ENCODE measurements at regions not wholly inside any gene's neighbourhood (a gene's known extent, or its start where the extent isn't known, plus 50 kb on each side); places are given as distances from the start of the nearest gene placed in this dataset.

GRCh38 chr22:48182031-48182430 lies 1419.6 kb downstream of the TBC1D22A start:
- no peaks in the 10 kb centered on the region for H3K4me1 ChIP-seq (ENCODE audit: insufficient read depth, low read length, poor library complexity, severe bottlenecking)
- H3K9ac ChIP-seq (ENCODE audit: low read depth, low read length, poor library complexity, severe bottlenecking): no peak overlapping the region
- no peak overlapping the region for H3K4me3 ChIP-seq (ENCODE audit: low read length, poor library complexity, severe bottlenecking)
- no peak overlapping the region for H3K4me2 ChIP-seq (ENCODE audit: low read depth, low read length, poor library complexity, severe bottlenecking)
- no peaks in the 10 kb centered on the region for H3K36me3 ChIP-seq (ENCODE audit: insufficient read depth, low read length)
- TF ChIP-seq, protein P1, sequence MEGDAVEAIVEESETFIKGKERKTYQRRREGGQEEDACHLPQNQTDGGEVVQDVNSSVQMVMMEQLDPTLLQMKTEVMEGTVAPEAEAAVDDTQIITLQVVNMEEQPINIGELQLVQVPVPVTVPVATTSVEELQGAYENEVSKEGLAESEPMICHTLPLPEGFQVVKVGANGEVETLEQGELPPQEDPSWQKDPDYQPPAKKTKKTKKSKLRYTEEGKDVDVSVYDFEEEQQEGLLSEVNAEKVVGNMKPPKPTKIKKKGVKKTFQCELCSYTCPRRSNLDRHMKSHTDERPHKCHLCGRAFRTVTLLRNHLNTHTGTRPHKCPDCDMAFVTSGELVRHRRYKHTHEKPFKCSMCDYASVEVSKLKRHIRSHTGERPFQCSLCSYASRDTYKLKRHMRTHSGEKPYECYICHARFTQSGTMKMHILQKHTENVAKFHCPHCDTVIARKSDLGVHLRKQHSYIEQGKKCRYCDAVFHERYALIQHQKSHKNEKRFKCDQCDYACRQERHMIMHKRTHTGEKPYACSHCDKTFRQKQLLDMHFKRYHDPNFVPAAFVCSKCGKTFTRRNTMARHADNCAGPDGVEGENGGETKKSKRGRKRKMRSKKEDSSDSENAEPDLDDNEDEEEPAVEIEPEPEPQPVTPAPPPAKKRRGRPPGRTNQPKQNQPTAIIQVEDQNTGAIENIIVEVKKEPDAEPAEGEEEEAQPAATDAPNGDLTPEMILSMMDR (conservative IDR thresholded peaks at IDR 0.05; ENCODE audit: low read length): no peak
- no peak for TF ChIP-seq EZH2phosphoT487 (IDR thresholded peaks at IDR 0.05; ENCODE audit: borderline replicate concordance)
- no peaks in the 10 kb centered on the region for H3K27me3 ChIP-seq (ENCODE audit: insufficient read depth, low read length, poor library complexity, severe bottlenecking)
- no peaks in the 10 kb centered on the region for H3K9me2 ChIP-seq (replicated peaks; ENCODE audit: low read depth, low read length)
- no peaks in the 10 kb centered on the region for H3F3A ChIP-seq (ENCODE audit: low read depth)
- H2AFZ ChIP-seq (ENCODE audit: low read length): no peak overlapping the region
- no peaks in the 10 kb centered on the region for H3K79me2 ChIP-seq (ENCODE audit: insufficient read depth, low read length)
- H3K9me3 ChIP-seq (ENCODE audit: insufficient read depth, low read depth, low read length): peaks cover 5% of the 10 kb centered on the region; the same call in 1 of the 2 replicates
- H4K20me1 ChIP-seq (ENCODE audit: insufficient read depth, low read length, poor library complexity, severe bottlenecking): no peaks in the 10 kb centered on the region

DNA sequence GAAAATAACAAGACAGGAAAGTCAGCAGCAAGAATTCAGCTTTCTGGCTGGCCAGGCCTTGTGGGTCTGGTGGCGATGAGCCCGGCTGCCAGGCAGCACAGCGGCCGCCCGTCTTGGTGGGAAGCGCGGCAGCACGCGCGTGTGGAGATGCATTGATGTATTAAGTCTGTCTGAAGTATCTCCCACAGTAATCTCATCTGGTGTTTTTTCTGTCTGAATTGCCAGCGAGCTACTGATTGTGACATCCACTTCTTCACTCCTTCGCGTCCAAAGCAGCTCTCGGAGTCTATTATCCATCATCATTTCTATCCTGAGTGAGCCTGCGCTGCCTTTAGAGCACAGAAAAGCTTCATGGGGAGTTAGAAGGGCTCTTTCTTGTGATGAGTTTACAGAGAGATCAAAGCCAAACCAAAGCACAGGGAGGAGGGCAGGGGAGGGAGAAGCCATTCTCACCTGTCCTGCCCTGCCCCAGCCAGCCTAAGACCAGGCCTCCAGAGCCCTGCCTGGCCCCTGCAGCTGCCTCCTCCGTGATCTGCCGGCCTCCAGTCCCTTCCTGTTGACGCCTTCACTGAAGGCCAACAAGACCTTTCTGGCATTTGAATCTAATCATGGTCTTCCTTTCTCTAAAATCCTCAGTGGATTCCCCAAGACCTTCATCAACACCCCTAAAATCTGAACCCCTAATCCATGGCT lies 1419.0 kb downstream of the TBC1D22A start:
- no peak overlapping the region for H3K4me2 ChIP-seq (ENCODE audit: low read depth, low read length, poor library complexity, severe bottlenecking)
- no peaks in the 10 kb centered on the region for H3K79me2 ChIP-seq (ENCODE audit: insufficient read depth, low read length)
- no peak overlapping the region for H3K4me3 ChIP-seq (ENCODE audit: low read length, poor library complexity, severe bottlenecking)
- no peaks in the 10 kb centered on the region for H3K9me2 ChIP-seq (replicated peaks; ENCODE audit: low read depth, low read length)
- no peaks in the 10 kb centered on the region for H4K20me1 ChIP-seq (ENCODE audit: insufficient read depth, low read length, poor library complexity, severe bottlenecking)
- TF ChIP-seq EZH2phosphoT487 (IDR thresholded peaks at IDR 0.05; ENCODE audit: borderline replicate concordance): no peak
- TF ChIP-seq, protein P1 (conservative IDR thresholded peaks at IDR 0.05; ENCODE audit: low read length): no peak
- no peaks in the 10 kb centered on the region for H3F3A ChIP-seq (ENCODE audit: low read depth)
- H3K9me3 ChIP-seq (ENCODE audit: insufficient read depth, low read depth, low read length): peaks cover 5% of the 10 kb centered on the region; the same call in 1 of the 2 replicates
- H3K27me3 ChIP-seq (ENCODE audit: insufficient read depth, low read length, poor library complexity, severe bottlenecking): no peaks in the 10 kb centered on the region
- H3K9ac ChIP-seq (ENCODE audit: low read depth, low read length, poor library complexity, severe bottlenecking): no peak overlapping the region
- no peak overlapping the region for H2AFZ ChIP-seq (ENCODE audit: low read length)
- H3K36me3 ChIP-seq (ENCODE audit: insufficient read depth, low read length): no peaks in the 10 kb centered on the region
- no peaks in the 10 kb centered on the region for H3K4me1 ChIP-seq (ENCODE audit: insufficient read depth, low read length, poor library complexity, severe bottlenecking)

- Histone ChIP-seq H3K9ac (ENCODE audit: low read depth, low read length, poor library complexity, severe bottlenecking) (no peak overlapping the region), H4K20me1 (ENCODE audit: insufficient read depth, low read length, poor library complexity, severe bottlenecking) (no peaks in the 10 kb centered on the region), H3F3A (ENCODE audit: low read depth) (no peaks in the 10 kb centered on the region), H3K4me3 (ENCODE audit: low read length, poor library complexity, severe bottlenecking) (no peak overlapping the region), H3K9me3 (ENCODE audit: insufficient read depth, low read depth, low read length) (peaks cover 5% of the 10 kb centered on the region; the same call in 1 of the 2 replicates), H3K9me2 (replicated peaks; ENCODE audit: low read depth, low read length) (no peaks in the 10 kb centered on the region), H2AFZ (ENCODE audit: low read length) (no peak overlapping the region), H3K36me3 (ENCODE audit: insufficient read depth, low read length) (no peaks in the 10 kb centered on the region), H3K79me2 (ENCODE audit: insufficient read depth, low read length) (no peaks in the 10 kb centered on the region), H3K27me3 (ENCODE audit: insufficient read depth, low read length, poor library complexity, severe bottlenecking) (no peaks in the 10 kb centered on the region), H3K4me2 (ENCODE audit: low read depth, low read length, poor library complexity, severe bottlenecking) (no peak overlapping the region), H3K4me1 (ENCODE audit: insufficient read depth, low read length, poor library complexity, severe bottlenecking) (no peaks in the 10 kb centered on the region)
- TF ChIP-seq EZH2phosphoT487 (IDR thresholded peaks at IDR 0.05; ENCODE audit: borderline replicate concordance): no peak
- TF ChIP-seq, protein P1 (conservative IDR thresholded peaks at IDR 0.05; ENCODE audit: low read length): no peak
Measured at GRCh38 chr22:48180631-48181030, 1418.2 kb downstream of the TBC1D22A start.
